Lower leg skin (tissue), 4 donors: ENCODE measurements at regions not wholly inside any gene's neighbourhood (a gene's known extent, or its start where the extent isn't known, plus 50 kb on each side); places are given as distances from the start of the nearest gene placed in this dataset.
"Not testable (repeated sequence)": the region's sequence is repeated elsewhere in the genome, so short reads cannot be mapped to it uniquely, and the experiment has no call there.

Experiments used
- DNase-seq, 2 donors: peaks; one replicate each; pipeline ENCODE4 v3.0.0-alpha.2; 2019; ENCODE audit warnings: low spot score in 2 of 2
- H3K4me3 ChIP-seq: fragments of 200-600 bp; sonication (generic); 2 replicates; pipeline ENCODE4 v1.5.1; 2017; ENCODE audit warnings: mild to moderate bottlenecking, low read depth; ENCODE audit not compliant: poor library complexity, severe bottlenecking
- CTCF ChIP-seq, 3 donors: fragments of 450-650 bp; IDR thresholded peaks; one replicate each; pipeline ENCODE4 v1.5.1; 2016; ENCODE audit warnings: antibody characterized with exemption in 3 of 3, mild to moderate bottlenecking in 3 of 3, moderate library complexity in 2 of 3
- POLR2A ChIP-seq, 2 donors: fragments of 450-650 bp; IDR thresholded peaks; one replicate each; pipeline ENCODE4 v1.6.1; 2016 to 2017; ENCODE audit warnings: antibody characterized with exemption in 2 of 2, mild to moderate bottlenecking in 1 of 2, moderate library complexity in 1 of 2
- WGBS, 2 donors: methylation state at CpG; one replicate each; pipeline ENCODE4 v1.1.5; 2018; 5-methylcytosine and 5-hydroxymethylcytosine counted together
- intact Hi-C: fragments of 100-400 bp; cut with DNase I; formaldehyde crosslinking; loops from one replicate; pipeline ENCODE4 v1.15.0; 2023; ENCODE audit warnings: low total_unique reads

- no peak for DNase-seq
Measured at GRCh38 chr7:10476642-10477041, 497.0 kb upstream of the PHF14 start.

GRCh38 chr7:10483671-10484070 lies 490.0 kb upstream of the PHF14 start:
- WGBS, 2 donors: 44 to 45% methylated on average over 5 of the region's 5 CpGs
- DNase-seq: no peak
- H3K4me3 ChIP-seq: no peak overlapping the region
- intact Hi-C loops: no loop called here
- TF ChIP-seq POLR2A (IDR thresholded peaks at IDR 0.05) (no peak), CTCF (IDR thresholded peaks at IDR 0.05) (no peak)

More at GRCh38 chr7:10476642-10477041, 497.0 kb upstream of the PHF14 start:
- no peak overlapping the region for H3K4me3 ChIP-seq
- intact Hi-C loops: no loop called here
- 92 to 98% methylated on average over 15 of the region's 15 CpGs for WGBS, 2 donors
- TF ChIP-seq CTCF (IDR thresholded peaks at IDR 0.05): no peak
- no peak for TF ChIP-seq POLR2A (IDR thresholded peaks at IDR 0.05)

GRCh38 chr7:10484767-10485166 lies 488.9 kb upstream of the PHF14 start:
- no peak for TF ChIP-seq CTCF (IDR thresholded peaks at IDR 0.05)
- no peak for TF ChIP-seq POLR2A (IDR thresholded peaks at IDR 0.05)
- no peak for DNase-seq
- intact Hi-C loops: no loop called here
- no peak overlapping the region for H3K4me3 ChIP-seq

GRCh38 chr7:10501206-10501884 lies 472.3 kb upstream of the PHF14 start:
- intact Hi-C loops, H3K4me3 ChIP-seq, DNase-seq: not testable (repeated sequence)
- 88 to 90% methylated on average over 18 of the region's 18 CpGs for WGBS, 2 donors

- WGBS, 2 donors: 92 to 100% methylated on average over 2 of the region's 2 CpGs
- intact Hi-C loops: no loop called here
- H3K4me3 ChIP-seq: no peak overlapping the region
- no peak for TF ChIP-seq CTCF (IDR thresholded peaks at IDR 0.05)
- TF ChIP-seq POLR2A (IDR thresholded peaks at IDR 0.05): no peak
- DNase-seq: no peak
Measured at GRCh38 chr7:10507032-10507431, 466.6 kb upstream of the PHF14 start.

- 30 to 31% methylated on average over 2 of the region's 2 CpGs for WGBS, 2 donors
- intact Hi-C loops: no loop called here
Measured at GRCh38 chr7:10521306-10521705, 452.4 kb upstream of the PHF14 start.

GRCh38 chr7:10533429-10533828 lies 440.2 kb upstream of the PHF14 start:
- H3K4me3 ChIP-seq, intact Hi-C loops, DNase-seq: not testable (repeated sequence)
- 79 to 96% methylated on average over 10 to 13 of the region's 13 CpGs for WGBS, 2 donors

More at GRCh38 chr7:10521306-10521705, 452.4 kb upstream of the PHF14 start:
- DNase-seq: no peak
- no peak for TF ChIP-seq POLR2A (IDR thresholded peaks at IDR 0.05)
- TF ChIP-seq CTCF (IDR thresholded peaks at IDR 0.05): no peak
- H3K4me3 ChIP-seq: no peak overlapping the region
